Smooth muscle cell (in vitro differentiated cells): ENCODE measurements at regions not wholly inside any gene's neighbourhood (a gene's known extent, or its start where the extent isn't known, plus 50 kb on each side); places are given as distances from the start of the nearest gene placed in this dataset.

Experiments used
- DNase-seq: peaks from one replicate; lab custom pipeline; 2025; ENCODE audit not compliant: unreplicated experiment; lab: John Stamatoyannopoulos, UW
- H2AFZ ChIP-seq: fragments of 200-600 bp; sonication (generic); 2 replicates; pipeline ENCODE4 v1.6.0; 2016; ENCODE audit warnings: antibody characterized with exemption, low read depth, mild to moderate bottlenecking
- H3F3A ChIP-seq: fragments of 200-600 bp; sonication (generic); 2 replicates; pipeline ENCODE4 v1.6.0; 2017; ENCODE audit warnings: antibody characterized with exemption, low read depth
- H3K27ac ChIP-seq: fragments of 200-600 bp; sonication (generic); 2 replicates; pipeline ENCODE4 v1.5.1; 2016; ENCODE audit warnings: low read depth, mild to moderate bottlenecking
- H3K27me3 ChIP-seq: fragments of 200-600 bp; sonication (generic); 2 replicates; pipeline ENCODE4 v1.6.1; 2016; ENCODE audit warnings: low read depth, mild to moderate bottlenecking
- H3K36me3 ChIP-seq: fragments of 200-600 bp; sonication (generic); 2 replicates; pipeline ENCODE4 v1.5.1; 2016; ENCODE audit warnings: low read depth
- H3K4me1 ChIP-seq: fragments of 200-600 bp; sonication (generic); 2 replicates; pipeline ENCODE4 v1.5.1; 2016; ENCODE audit warnings: low read depth
- H3K4me2 ChIP-seq: fragments of 200-600 bp; sonication (generic); 2 replicates; pipeline ENCODE4 v1.6.0; 2016; ENCODE audit warnings: mild to moderate bottlenecking
- H3K4me3 ChIP-seq: fragments of 200-600 bp; sonication (generic); 2 replicates; pipeline ENCODE4 v1.5.1; 2016; ENCODE audit warnings: mild to moderate bottlenecking
- H3K79me2 ChIP-seq: fragments of 200-600 bp; sonication (generic); 2 replicates; pipeline ENCODE4 v1.6.0; 2016; ENCODE audit warnings: low read depth, mild to moderate bottlenecking
- H3K9ac ChIP-seq: fragments of 200-600 bp; sonication (generic); 2 replicates; pipeline ENCODE4 v1.6.0; 2016; ENCODE audit warnings: low read depth
- H3K9me3 ChIP-seq: fragments of 200-600 bp; sonication (generic); replicated peaks from 2 replicates; pipeline ENCODE4 v1.5.1; 2016; ENCODE audit warnings: low read depth
- H4K20me1 ChIP-seq: fragments of 200-600 bp; sonication (generic); 2 replicates; pipeline ENCODE4 v1.6.0; 2016; ENCODE audit warnings: low read depth
- CTCF ChIP-seq: fragments of 200-600 bp; sonication (generic); IDR thresholded peaks from 2 replicates; pipeline ENCODE4 v1.5.1; 2017; ENCODE audit warnings: borderline replicate concordance, mild to moderate bottlenecking, antibody characterized with exemption; ENCODE audit not compliant: insufficient read depth, poor library complexity, severe bottlenecking
- WGBS: methylation state at CpG from one replicate; pipeline ENCODE4 v1.1.7; 2016; ENCODE audit warnings: low lambda C conversion rate; 5-methylcytosine and 5-hydroxymethylcytosine counted together

GRCh38 chr2:205937211-205937610 is 148.8 kb downstream of the INO80D start:
- Histone ChIP-seq H2AFZ (no peak overlapping the region), H3F3A (no peaks in the 10 kb centered on the region), H3K9ac (no peak overlapping the region), H3K79me2 (no peaks in the 10 kb centered on the region), H3K4me1 (no peaks in the 10 kb centered on the region), H3K36me3 (no peaks in the 10 kb centered on the region), H4K20me1 (no peaks in the 10 kb centered on the region), H3K27ac (no peak overlapping the region), H3K9me3 (no peaks in the 10 kb centered on the region), H3K4me3 (no peak overlapping the region), H3K27me3 (no peaks in the 10 kb centered on the region), H3K4me2 (no peak overlapping the region)
- no peak for DNase-seq
- WGBS, result 89% methylated on average over 1 of the region's 1 CpG
- no peak for TF ChIP-seq CTCF

GRCh38 chr2:205936446-205936845 is 149.5 kb downstream of the INO80D start:
- Histone ChIP-seq H3K36me3 (no peaks in the 10 kb centered on the region), H3K4me2 (no peak overlapping the region), H3K27me3 (no peaks in the 10 kb centered on the region), H3K79me2 (no peaks in the 10 kb centered on the region), H3F3A (no peaks in the 10 kb centered on the region), H2AFZ (no peak overlapping the region), H3K27ac (no peak overlapping the region), H4K20me1 (no peaks in the 10 kb centered on the region), H3K4me1 (no peaks in the 10 kb centered on the region), H3K9me3 (no peaks in the 10 kb centered on the region), H3K9ac (no peak overlapping the region), H3K4me3 (no peak overlapping the region)
- no peak for TF ChIP-seq CTCF
- 83% methylated on average over 10 of the region's 10 CpGs for WGBS
- no peak for DNase-seq

- Histone ChIP-seq H2AFZ (no peak overlapping the region), H3K4me1 (peaks cover 9% of the 10 kb centered on the region)
- 97% methylated on average over 1 of the region's 1 CpG for WGBS
Observed at GRCh38 chr2:205934443-205934842, 151.5 kb downstream of the INO80D start.

More at GRCh38 chr2:205934443-205934842, 151.5 kb downstream of the INO80D start:
- DNase-seq, result no peak
- Histone ChIP-seq H3K9ac (no peak overlapping the region), H3K36me3 (no peaks in the 10 kb centered on the region), H3K79me2 (no peaks in the 10 kb centered on the region), H3F3A (peaks cover 10% of the 10 kb centered on the region), H3K4me2 (no peak overlapping the region), H3K9me3 (no peaks in the 10 kb centered on the region), H3K27me3 (no peaks in the 10 kb centered on the region), H3K4me3 (no peak overlapping the region), H4K20me1 (no peaks in the 10 kb centered on the region), H3K27ac (no peak overlapping the region)
- TF ChIP-seq CTCF, result peak; percentile 16
